ENCODE measurements at regions not wholly inside any gene's neighbourhood (a gene's known extent, or its start where the extent isn't known, plus 50 kb on each side); places are given as distances from the start of the nearest gene placed in this dataset.

DNA sequence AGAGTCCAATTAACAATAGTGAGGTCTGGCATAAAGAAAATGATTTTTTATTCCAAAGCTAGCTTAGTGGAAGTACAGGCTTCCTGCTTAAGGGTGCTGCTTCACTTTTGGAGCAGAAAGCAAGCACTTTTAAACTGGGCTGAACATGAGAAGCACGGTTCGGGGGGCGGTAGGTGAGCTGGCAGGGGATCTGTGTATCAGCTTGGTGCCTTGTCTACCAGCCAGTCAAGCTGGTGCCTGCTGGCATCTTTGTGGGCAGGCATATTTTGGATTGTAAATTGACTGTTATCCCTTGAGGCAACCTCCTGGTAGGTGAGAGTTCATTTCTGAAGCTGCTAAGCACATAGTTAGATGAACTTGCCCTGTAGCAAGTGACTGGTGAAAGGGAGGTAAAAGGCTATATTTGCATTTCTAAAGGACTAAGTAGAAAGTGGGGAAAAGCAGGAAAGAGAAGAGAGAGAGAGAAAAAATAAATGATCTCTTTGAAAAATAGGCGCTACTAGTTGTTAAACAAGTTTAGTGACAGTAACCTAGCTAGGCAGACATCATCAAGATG is 121.1 kb upstream of the SYT10 start:
- no peak for TF ChIP-seq POLR2A (IDR thresholded peaks at IDR 0.05)
- TF ChIP-seq, protein P1, sequence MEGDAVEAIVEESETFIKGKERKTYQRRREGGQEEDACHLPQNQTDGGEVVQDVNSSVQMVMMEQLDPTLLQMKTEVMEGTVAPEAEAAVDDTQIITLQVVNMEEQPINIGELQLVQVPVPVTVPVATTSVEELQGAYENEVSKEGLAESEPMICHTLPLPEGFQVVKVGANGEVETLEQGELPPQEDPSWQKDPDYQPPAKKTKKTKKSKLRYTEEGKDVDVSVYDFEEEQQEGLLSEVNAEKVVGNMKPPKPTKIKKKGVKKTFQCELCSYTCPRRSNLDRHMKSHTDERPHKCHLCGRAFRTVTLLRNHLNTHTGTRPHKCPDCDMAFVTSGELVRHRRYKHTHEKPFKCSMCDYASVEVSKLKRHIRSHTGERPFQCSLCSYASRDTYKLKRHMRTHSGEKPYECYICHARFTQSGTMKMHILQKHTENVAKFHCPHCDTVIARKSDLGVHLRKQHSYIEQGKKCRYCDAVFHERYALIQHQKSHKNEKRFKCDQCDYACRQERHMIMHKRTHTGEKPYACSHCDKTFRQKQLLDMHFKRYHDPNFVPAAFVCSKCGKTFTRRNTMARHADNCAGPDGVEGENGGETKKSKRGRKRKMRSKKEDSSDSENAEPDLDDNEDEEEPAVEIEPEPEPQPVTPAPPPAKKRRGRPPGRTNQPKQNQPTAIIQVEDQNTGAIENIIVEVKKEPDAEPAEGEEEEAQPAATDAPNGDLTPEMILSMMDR (IDR thresholded peaks at IDR 0.05), result no peak
- TF ChIP-seq POLR2AphosphoS5 (IDR thresholded peaks at IDR 0.05), result no peak
- TF ChIP-seq EP300 (IDR thresholded peaks at IDR 0.05), result no peak
- no peak overlapping the region for H3K4me3 ChIP-seq
- H3K27me3 ChIP-seq, result no peaks in the 10 kb centered on the region
- DNase-seq, result no peak
- peaks cover 0 to 30% (median 8%) of the 10 kb centered on the region in 4 donors for H3K9me3 ChIP-seq
- no peaks in the 10 kb centered on the region for H3K36me3 ChIP-seq
- no peak overlapping the region for H3K27ac ChIP-seq
- intact Hi-C loops (cut with DNase I; ENCODE audit: low total_unique reads), result no loop called here
- 72 to 90% (median 81%) methylated on average over 4 of the region's 4 CpGs for WGBS, 5 donors
- H3K4me1 ChIP-seq, result no peaks in the 10 kb centered on the region

DNA sequence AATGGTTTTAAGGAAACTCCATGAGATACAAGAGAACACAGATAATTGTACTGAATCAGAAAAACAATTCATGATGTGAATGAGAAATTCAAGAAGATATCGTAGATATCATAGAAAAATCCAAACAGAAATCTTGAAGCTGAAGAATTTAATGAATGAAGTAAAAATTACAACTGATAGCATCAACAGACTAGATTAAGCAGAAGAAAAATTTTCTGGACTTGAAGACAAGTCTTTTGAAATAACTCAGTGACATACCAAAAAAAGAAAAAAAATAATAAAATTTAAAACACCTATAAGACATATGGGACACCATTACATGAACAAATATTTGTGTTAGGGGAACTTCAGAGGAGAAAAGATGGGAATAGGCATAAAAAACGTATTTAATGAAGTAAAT is 122.8 kb upstream of the SYT10 start:
- H3K36me3 ChIP-seq, result no peaks in the 10 kb centered on the region
- H3K27me3 ChIP-seq, result no peaks in the 10 kb centered on the region
- no peak for DNase-seq
- no peak overlapping the region for H3K27ac ChIP-seq
- intact Hi-C loops (cut with DNase I; ENCODE audit: low total_unique reads), result no loop called here
- peaks cover 0 to 30% (median 8%) of the 10 kb centered on the region in 4 donors for H3K9me3 ChIP-seq
- no peak overlapping the region for H3K4me3 ChIP-seq
- TF ChIP-seq, protein P1 (IDR thresholded peaks at IDR 0.05), result no peak
- H3K4me1 ChIP-seq, result no peaks in the 10 kb centered on the region
- 59 to 80% (median 71%) methylated on average over 2 of the region's 2 CpGs for WGBS, 5 donors

DNA sequence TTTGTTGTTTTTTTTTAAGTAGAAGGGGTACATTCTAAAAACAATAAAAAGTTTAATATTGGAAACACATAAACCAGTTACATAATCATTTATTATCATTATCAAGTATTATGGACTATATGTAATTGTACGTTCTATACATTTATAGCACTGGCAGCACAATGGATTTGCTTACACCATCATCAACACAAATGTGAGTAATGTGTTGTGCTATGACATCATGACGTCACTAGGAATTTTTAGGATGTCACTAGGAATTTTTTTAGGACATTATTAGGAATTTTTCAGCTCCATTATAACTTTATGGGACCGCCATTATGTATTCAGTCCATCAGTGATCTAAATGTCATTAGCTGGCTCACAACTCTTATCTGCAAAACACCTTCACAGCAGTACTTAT is 126.8 kb upstream of the SYT10 start:
- TF ChIP-seq POLR2A (IDR thresholded peaks at IDR 0.05) (no peak), POLR2AphosphoS5 (IDR thresholded peaks at IDR 0.05) (no peak), EP300 (IDR thresholded peaks at IDR 0.05) (no peak)
- TF ChIP-seq, protein P1 (IDR thresholded peaks at IDR 0.05), result no peak

DNA sequence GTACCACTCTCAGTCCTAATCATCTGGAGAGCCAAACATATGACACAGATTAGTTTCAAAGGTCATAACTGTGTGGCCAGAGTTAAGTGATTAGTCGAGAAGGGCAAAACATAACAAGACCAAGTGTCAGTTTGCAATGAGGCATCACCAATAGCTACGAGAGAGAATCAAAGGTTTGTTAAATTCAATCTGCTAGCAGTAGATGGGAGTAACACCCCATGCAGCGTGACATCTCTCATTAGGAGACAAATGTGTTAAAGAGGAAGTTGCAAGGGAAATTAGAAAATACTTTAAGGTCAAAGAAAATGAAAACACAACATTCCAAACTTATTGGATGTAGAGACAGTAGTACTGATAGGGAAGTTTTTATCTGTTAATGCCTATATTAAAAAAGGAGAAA is 135.7 kb upstream of the SYT10 start:
- intact Hi-C loops (cut with DNase I; ENCODE audit: low total_unique reads), result no loop called here
- no peak for DNase-seq
- Histone ChIP-seq H3K36me3 (no peaks in the 10 kb centered on the region), H3K27me3 (no peaks in the 10 kb centered on the region), H3K9me3 (peaks cover 0 to 3% (median 0%) of the 10 kb centered on the region in 4 donors), H3K4me1 (no peaks in the 10 kb centered on the region), H3K4me3 (no peak overlapping the region), H3K27ac (no peak overlapping the region)
- WGBS, 5 donors, result 34 to 40% (median 36%) methylated on average over 3 of the region's 3 CpGs
- TF ChIP-seq POLR2AphosphoS5 (IDR thresholded peaks at IDR 0.05) (no peak), POLR2A (IDR thresholded peaks at IDR 0.05) (no peak), EP300 (IDR thresholded peaks at IDR 0.05) (no peak)
- TF ChIP-seq, protein P1 (IDR thresholded peaks at IDR 0.05), result no peak

More for the DNA sequence above, 126.8 kb upstream of the SYT10 start:
- 56 to 85% (median 74%) methylated on average over 3 of the region's 3 CpGs for WGBS, 5 donors
- Histone ChIP-seq H3K27ac (no peak overlapping the region), H3K9me3 (peaks cover 0 to 30% (median 6%) of the 10 kb centered on the region in 4 donors), H3K4me3 (no peak overlapping the region), H3K36me3 (no peaks in the 10 kb centered on the region), H3K4me1 (no peaks in the 10 kb centered on the region), H3K27me3 (no peaks in the 10 kb centered on the region)
- DNase-seq, result no peak
- intact Hi-C loops (cut with DNase I; ENCODE audit: low total_unique reads), result no loop called here

All from stomach (tissue), 8 donors.